ENCODE measurements at regions not wholly inside any gene's neighbourhood (a gene's known extent, or its start where the extent isn't known, plus 50 kb on each side); places are given as distances from the start of the nearest gene placed in this dataset.
"Not testable (repeated sequence)": the region's sequence is repeated elsewhere in the genome, so short reads cannot be mapped to it uniquely, and the experiment has no call there.

- 69 to 87% methylated on average over 5 of the region's 5 CpGs for WGBS, 2 donors
- intact Hi-C loops (cut with DNase I) = no loop called here
- H3K36me3 ChIP-seq = no peaks in the 10 kb centered on the region
- H3K4me3 ChIP-seq = no peak overlapping the region
- ATAC-seq (no peak), DNase-seq (no peak), FAIRE-seq (no peak)
- no peak for TF ChIP-seq CTCF (IDR thresholded peaks at IDR 0.05)
- no peaks in the 10 kb centered on the region for H3K4me1 ChIP-seq
- H3K27ac ChIP-seq = no peak overlapping the region
- no peaks in the 10 kb centered on the region for H3K9me3 ChIP-seq
- no peaks in the 10 kb centered on the region for H3K27me3 ChIP-seq
Measured at GRCh38 chr1:115527746-115528145, 114.0 kb upstream of the VANGL1 start.

- no peaks in the 10 kb centered on the region for H3K4me1 ChIP-seq
- intact Hi-C loops (cut with DNase I) = no loop called here
- DNase-seq = no peak
- H3K27me3 ChIP-seq = no peaks in the 10 kb centered on the region
- FAIRE-seq = no peak
- no peak overlapping the region for H3K4me3 ChIP-seq
- TF ChIP-seq CTCF (IDR thresholded peaks at IDR 0.05) = no peak
- ATAC-seq = no peak
- no peaks in the 10 kb centered on the region for H3K9me3 ChIP-seq
- no peak overlapping the region for H3K27ac ChIP-seq
- H3K36me3 ChIP-seq = no peaks in the 10 kb centered on the region
Measured at GRCh38 chr1:115526900-115527299, 114.9 kb upstream of the VANGL1 start.

DNA sequence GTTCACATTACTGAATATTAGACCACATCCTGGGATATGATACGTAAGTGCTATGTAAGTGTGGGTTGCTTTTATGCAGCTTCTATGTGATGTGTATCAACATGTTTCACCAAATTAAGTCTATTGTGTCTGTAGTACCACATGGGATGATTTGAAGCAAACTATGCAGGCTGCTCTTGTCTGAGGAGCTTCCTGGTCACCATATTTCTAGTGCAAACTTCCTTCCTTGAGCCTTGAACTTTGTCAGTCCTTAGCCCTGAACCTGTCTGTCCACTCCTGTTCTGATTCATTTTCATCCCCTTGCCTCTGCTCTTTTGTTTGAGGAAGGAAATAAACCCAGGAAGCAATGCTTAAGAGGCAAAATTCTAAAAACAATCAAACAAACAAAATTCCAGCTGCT, 117.5 kb upstream of the VANGL1 start:
- H3K36me3 ChIP-seq = no peaks in the 10 kb centered on the region
- DNase-seq (no peak), ATAC-seq (no peak), FAIRE-seq (no peak)
- H3K4me3 ChIP-seq = no peak overlapping the region
- no peaks in the 10 kb centered on the region for H3K4me1 ChIP-seq
- no peak for TF ChIP-seq CTCF (IDR thresholded peaks at IDR 0.05)
- intact Hi-C loops (cut with DNase I) = no loop called here
- no peak overlapping the region for H3K27ac ChIP-seq
- H3K9me3 ChIP-seq = no peaks in the 10 kb centered on the region
- WGBS, 2 donors = 91 to 94% methylated on average over 1 of the region's 1 CpG
- H3K27me3 ChIP-seq = no peaks in the 10 kb centered on the region

GRCh38 chr1:115522386-115522785, 119.4 kb upstream of the VANGL1 start:
- Histone ChIP-seq H3K4me3 (no peak overlapping the region), H3K9me3 (no peaks in the 10 kb centered on the region), H3K27me3 (no peaks in the 10 kb centered on the region), H3K36me3 (no peaks in the 10 kb centered on the region), H3K4me1 (no peaks in the 10 kb centered on the region), H3K27ac (no peak overlapping the region)
- DNase-seq = no peak
- FAIRE-seq = no peak
- intact Hi-C loops (cut with DNase I) = no loop called here
- TF ChIP-seq CTCF (IDR thresholded peaks at IDR 0.05) = no peak
- no peak for ATAC-seq

DNA sequence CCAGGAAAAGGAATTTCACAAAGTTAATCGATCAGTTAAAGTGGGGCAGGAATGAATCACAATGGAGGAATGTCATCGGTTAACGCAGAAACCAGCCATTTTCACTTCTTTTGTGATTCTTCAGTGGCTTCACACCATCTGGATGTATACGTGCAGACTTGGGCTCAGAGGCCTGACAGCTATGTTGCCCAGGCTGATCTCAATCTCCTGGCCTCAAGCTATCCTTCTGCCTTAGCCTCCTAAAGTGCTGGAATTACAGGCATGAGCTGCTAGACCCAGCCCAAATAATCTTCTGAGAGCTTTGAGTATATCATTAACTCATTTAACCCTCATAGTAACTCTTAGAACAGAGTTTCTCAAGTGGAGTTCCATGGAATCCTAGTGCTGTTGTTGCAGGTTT, 126.5 kb upstream of the VANGL1 start:
- intact Hi-C loops (cut with DNase I) = no loop called here
- Histone ChIP-seq H3K4me1 (no peaks in the 10 kb centered on the region), H3K27ac (no peak overlapping the region), H3K9me3 (no peaks in the 10 kb centered on the region), H3K27me3 (no peaks in the 10 kb centered on the region), H3K36me3 (no peaks in the 10 kb centered on the region), H3K4me3 (no peak overlapping the region)
- TF ChIP-seq CTCF (IDR thresholded peaks at IDR 0.05) = no peak
- DNase-seq (no peak), FAIRE-seq (no peak), ATAC-seq (no peak)
- WGBS, 2 donors = 86 to 89% methylated on average over 4 of the region's 4 CpGs

DNA sequence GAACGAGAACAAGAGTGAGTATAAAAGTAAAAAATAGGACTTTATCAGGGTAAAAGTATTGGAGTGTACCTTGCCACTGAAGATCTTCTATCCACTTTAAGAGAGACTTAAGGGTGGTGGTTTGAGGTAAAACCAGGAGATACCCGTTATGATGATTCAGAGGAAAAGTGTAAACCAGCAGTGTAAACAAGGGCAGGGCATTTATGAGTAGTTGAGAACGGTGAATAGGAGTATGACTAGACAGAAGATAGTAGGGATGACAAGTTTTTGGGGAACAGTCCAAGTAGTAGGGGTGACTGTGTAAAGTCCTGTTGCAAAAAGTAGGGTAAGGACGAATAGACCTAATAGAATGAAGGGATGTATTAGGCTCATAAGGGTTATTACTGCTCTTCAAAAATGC, 131.5 kb upstream of the VANGL1 start:
- 68 to 77% methylated on average over 4 of the region's 4 CpGs for WGBS, 2 donors
- DNase-seq; H3K27me3 ChIP-seq; H3K4me3 ChIP-seq; intact Hi-C loops (cut with DNase I); ATAC-seq; FAIRE-seq; H3K27ac ChIP-seq; H3K36me3 ChIP-seq; H3K4me1 ChIP-seq; H3K9me3 ChIP-seq: not testable (repeated sequence)
